PFSK-1 (cell line): ENCODE measurements at regions not wholly inside any gene's neighbourhood (a gene's known extent, or its start where the extent isn't known, plus 50 kb on each side); places are given as distances from the start of the nearest gene placed in this dataset.

ENCODE experiments used
- FOXP2 ChIP-seq: optimal IDR thresholded peaks from 2 replicates; pipeline ENCODE3; 2011; ENCODE audit warnings: borderline replicate concordance, control low read depth, inconsistent platforms; ENCODE audit not compliant: insufficient read depth; ENCODE audit errors: extremely low read length, extremely low read depth
- POLR2AphosphoS5 ChIP-seq: IDR thresholded peaks from 2 replicates; pipeline ENCODE4 v1.6.1; 2012; ENCODE audit warnings: low read depth, mild to moderate bottlenecking, control low read depth, low read length, moderate library complexity
- REST ChIP-seq, 2 experiments: IDR thresholded peaks; 2 replicates each; pipeline versions ENCODE4 v1.6.1 to v1.8.0; 2011 to 2012; ENCODE audit warnings: low read depth in 2 of 2, low read length in 2 of 2, control low read depth in 1 of 2, inconsistent platforms in 1 of 2, mild to moderate bottlenecking in 1 of 2, moderate library complexity in 1 of 2; ENCODE audit not compliant: insufficient read depth in 1 of 2
- SIN3A ChIP-seq: IDR thresholded peaks from 2 replicates; pipeline ENCODE4 v1.6.1; 2012; ENCODE audit warnings: mild to moderate bottlenecking, low read length, moderate library complexity, borderline replicate concordance; ENCODE audit not compliant: insufficient read depth
- TAF1 ChIP-seq: IDR thresholded peaks from 2 replicates; pipeline ENCODE4 v1.6.1; 2012; ENCODE audit warnings: low read length, control low read depth, borderline replicate concordance; ENCODE audit not compliant: insufficient read depth

DNA sequence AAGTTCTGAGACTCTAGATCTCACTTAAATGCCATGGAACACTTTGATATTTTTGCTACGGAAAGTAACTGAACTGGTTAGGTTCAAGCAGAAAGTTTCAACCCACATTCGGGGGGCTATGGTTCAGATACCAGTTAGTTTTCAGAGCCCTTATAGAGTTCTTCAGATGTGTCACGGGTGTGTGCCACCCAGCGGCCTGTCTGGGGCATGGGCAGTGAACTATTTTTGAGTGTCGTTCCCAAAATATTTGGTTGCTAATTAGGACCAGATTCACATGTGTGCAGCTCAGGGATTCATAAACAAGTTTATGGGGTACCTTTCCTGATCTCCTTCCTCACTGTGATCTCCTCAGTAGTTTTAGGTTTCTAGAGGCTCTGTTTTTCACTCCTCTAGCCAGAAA, 271.9 kb downstream of the C7orf25 start:
- TF ChIP-seq POLR2AphosphoS5, result no peak
- no peak for TF ChIP-seq SIN3A
- TF ChIP-seq REST (IDR thresholded peaks at IDR 0.05; ENCODE audit: insufficient read depth in 1 of 2, low read depth in 2 of 2, low read length in 2 of 2), result no peak
- TF ChIP-seq TAF1, result no peak
- no peak for TF ChIP-seq FOXP2
